Right atrium auricular region (tissue), 2 donors: ENCODE measurements at regions not wholly inside any gene's neighbourhood (a gene's known extent, or its start where the extent isn't known, plus 50 kb on each side); places are given as distances from the start of the nearest gene placed in this dataset.
"Not testable (repeated sequence)": the region's sequence is repeated elsewhere in the genome, so short reads cannot be mapped to it uniquely, and the experiment has no call there.

Experiments used
- DNase-seq: peaks from one replicate; pipeline ENCODE4 v3.0.0-alpha.2; 2019; ENCODE audit warnings: low spot score
- H3K27ac ChIP-seq, 2 donors: fragments of 200-600 bp; sonication (generic); 1 replicate in 1 of 2; 2 replicates in 1 of 2; pipeline ENCODE4 v1.5.1; 2016 to 2019
- H3K27me3 ChIP-seq, 2 donors: fragments of 200-600 bp; sonication (generic); one replicate each; pipeline versions ENCODE4 v1.5.1 to v1.6.0; 2017 to 2019
- H3K36me3 ChIP-seq: fragments of 200-600 bp; sonication (generic); one replicate; pipeline ENCODE4 v1.5.1; 2016
- H3K4me1 ChIP-seq, 2 donors: fragments of 200-600 bp; sonication (generic); one replicate each; pipeline versions ENCODE4 v1.5.1 to v1.6.0; 2017 to 2019
- H3K4me3 ChIP-seq, 2 donors: fragments of 200-600 bp; sonication (generic); 1 replicate in 1 of 2; 2 replicates in 1 of 2; pipeline ENCODE4 v1.5.1; 2017 to 2019; ENCODE audit warnings: mild to moderate bottlenecking in 1 of 2, moderate library complexity in 1 of 2
- H3K9me3 ChIP-seq, 2 donors: fragments of 200-600 bp; sonication (generic); one replicate each; pipeline ENCODE4 v1.5.1; 2019
- CTCF ChIP-seq, 2 donors: fragments of 200-600 bp; sonication (generic); IDR thresholded peaks; one replicate each; pipeline ENCODE4 v1.5.1; 2019; ENCODE audit warnings: antibody characterized with exemption in 2 of 2

- TF ChIP-seq CTCF (IDR thresholded peaks at IDR 0.05) = no peak
- Histone ChIP-seq H3K4me1 (no peaks in the 10 kb centered on the region), H3K36me3 (no peaks in the 10 kb centered on the region), H3K27ac (no peak overlapping the region), H3K9me3 (no peaks in the 10 kb centered on the region), H3K27me3 (no peaks in the 10 kb centered on the region), H3K4me3 (no peak overlapping the region)
- DNase-seq = no peak
Observed at GRCh38 chr3:132119531-132119930, 84.7 kb upstream of the CPNE4 start.

GRCh38 chr3:132124096-132124495 is 89.3 kb upstream of the CPNE4 start:
- DNase-seq = no peak
- Histone ChIP-seq H3K4me3 (no peak overlapping the region), H3K27me3 (no peaks in the 10 kb centered on the region), H3K9me3 (no peaks in the 10 kb centered on the region), H3K4me1 (no peaks in the 10 kb centered on the region), H3K27ac (no peak overlapping the region), H3K36me3 (no peaks in the 10 kb centered on the region)
- no peak for TF ChIP-seq CTCF (IDR thresholded peaks at IDR 0.05)

GRCh38 chr3:132124651-132125284 is 90.0 kb upstream of the CPNE4 start:
- TF ChIP-seq CTCF (IDR thresholded peaks at IDR 0.05) = no peak
- H3K36me3 ChIP-seq = no peaks in the 10 kb centered on the region
- H3K4me1 ChIP-seq = no peaks in the 10 kb centered on the region
- no peaks in the 10 kb centered on the region for H3K27me3 ChIP-seq
- no peaks in the 10 kb centered on the region for H3K9me3 ChIP-seq
- no peak overlapping the region for H3K4me3 ChIP-seq
- H3K27ac ChIP-seq = no peak overlapping the region
- DNase-seq = no peak

DNA sequence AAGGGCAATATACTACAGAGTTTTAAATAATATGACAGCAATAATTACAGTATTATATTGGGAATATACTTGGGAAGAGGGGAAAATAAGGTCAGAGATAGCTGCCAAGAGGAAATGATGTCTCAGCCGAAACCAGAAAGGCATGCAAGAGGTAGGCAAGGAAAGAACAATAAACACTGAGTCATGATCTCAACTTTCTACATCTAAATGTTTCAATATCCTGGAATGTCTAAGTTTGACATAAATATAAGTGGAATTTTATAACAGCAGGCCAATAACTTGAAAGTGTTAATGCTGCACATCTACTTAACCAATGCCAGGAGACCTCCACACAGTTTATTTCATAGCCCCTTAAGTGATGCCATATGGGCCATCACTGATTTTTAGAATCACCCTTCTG is 99.8 kb upstream of the CPNE4 start:
- no peaks in the 10 kb centered on the region for H3K4me1 ChIP-seq
- no peaks in the 10 kb centered on the region for H3K9me3 ChIP-seq
- DNase-seq = no peak
- no peaks in the 10 kb centered on the region for H3K36me3 ChIP-seq
- no peaks in the 10 kb centered on the region for H3K27me3 ChIP-seq
- no peak for TF ChIP-seq CTCF (IDR thresholded peaks at IDR 0.05)
- H3K4me3 ChIP-seq = no peak overlapping the region
- no peak overlapping the region for H3K27ac ChIP-seq

GRCh38 chr3:132135628-132136333 is 101.0 kb upstream of the CPNE4 start:
- Histone ChIP-seq H3K9me3 (no peaks in the 10 kb centered on the region), H3K4me3 (no peak overlapping the region), H3K4me1 (no peaks in the 10 kb centered on the region), H3K27me3 (no peaks in the 10 kb centered on the region), H3K27ac (no peak overlapping the region), H3K36me3 (no peaks in the 10 kb centered on the region)
- TF ChIP-seq CTCF (IDR thresholded peaks at IDR 0.05) = no peak
- no peak for DNase-seq

DNA sequence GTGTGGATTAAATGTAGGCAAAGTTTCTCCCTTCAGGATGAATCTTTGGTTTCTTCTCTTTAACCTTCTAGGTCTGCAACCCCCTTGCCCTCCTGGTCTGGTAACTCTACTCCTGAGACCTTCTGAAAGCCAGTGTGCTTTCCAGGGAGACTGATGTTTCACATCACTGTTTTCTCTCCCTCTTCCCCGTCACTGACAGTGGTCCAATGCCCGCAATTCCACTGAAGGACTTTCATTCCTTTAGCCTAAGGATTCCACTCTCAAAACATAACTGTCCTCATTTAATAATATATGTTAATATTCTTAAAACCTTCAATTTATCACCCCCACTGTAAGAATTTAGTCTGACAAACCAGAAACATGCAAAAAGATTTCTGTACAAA is 101.5 kb upstream of the CPNE4 start:
- Histone ChIP-seq H3K36me3 (no peaks in the 10 kb centered on the region), H3K4me3 (no peak overlapping the region), H3K9me3 (no peaks in the 10 kb centered on the region), H3K4me1 (no peaks in the 10 kb centered on the region), H3K27ac (no peak overlapping the region), H3K27me3 (no peaks in the 10 kb centered on the region)
- DNase-seq = no peak
- TF ChIP-seq CTCF (IDR thresholded peaks at IDR 0.05) = no peak

DNA sequence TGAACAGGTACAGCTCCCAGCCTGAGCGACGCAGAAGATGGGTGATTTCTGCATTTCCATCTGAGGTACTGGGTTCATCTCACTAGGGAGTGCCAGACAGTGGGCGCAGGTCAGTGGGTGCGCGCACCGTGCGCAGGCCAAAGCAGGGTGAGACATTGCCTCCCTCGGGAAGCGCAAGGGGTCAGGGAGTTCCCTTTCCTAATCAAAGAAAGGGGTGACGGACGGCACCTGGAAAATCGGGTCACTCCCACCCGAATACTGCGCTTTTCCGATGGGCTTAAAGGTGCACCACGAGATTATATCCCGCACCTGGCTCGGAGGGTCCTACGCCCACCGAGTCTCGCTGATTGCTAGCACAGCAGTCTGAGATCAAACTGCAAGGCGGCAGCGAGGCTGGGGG is 102.1 kb upstream of the CPNE4 start:
- H3K9me3 ChIP-seq, DNase-seq, H3K27me3 ChIP-seq, H3K4me3 ChIP-seq, H3K4me1 ChIP-seq, H3K27ac ChIP-seq, H3K36me3 ChIP-seq: not testable (repeated sequence)
